ENCODE measurements at regions not wholly inside any gene's neighbourhood (a gene's known extent, or its start where the extent isn't known, plus 50 kb on each side); places are given as distances from the start of the nearest gene placed in this dataset.

DNA sequence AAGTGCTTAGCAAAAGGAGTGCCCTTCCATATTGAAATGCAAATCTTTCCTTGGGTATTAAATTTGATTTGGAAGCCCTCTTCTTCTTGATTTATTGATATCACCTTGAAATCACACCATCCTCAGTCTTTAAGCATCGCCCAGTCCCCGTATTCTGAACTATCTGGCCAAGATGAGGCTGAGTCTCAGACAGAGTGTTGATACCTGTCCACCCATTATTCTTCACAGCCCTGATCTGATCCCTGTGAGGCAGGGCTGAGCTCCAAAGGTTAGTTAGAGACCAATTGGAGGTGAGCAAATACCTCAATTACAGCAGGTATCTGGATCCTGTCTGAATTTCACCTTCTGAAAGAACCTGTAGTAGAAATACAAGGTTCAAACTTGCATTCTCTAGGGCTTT lies 326.3 kb downstream of the FAT3 start:
- ATAC-seq (replicated peaks; ENCODE audit: extremely low read depth, poor library complexity, severe bottlenecking) (no peak), DNase-seq (ENCODE audit: low spot score in 2 of 2) (no peak)
- Mint-ChIP-seq H3K4me3 (no peak overlapping the region), H3K27ac (ENCODE audit: low read depth) (no peak overlapping the region), H3K9me3 (no peaks in the 10 kb centered on the region), H3K4me1 (no peaks in the 10 kb centered on the region), H3K27me3 (no peaks in the 10 kb centered on the region), H3K36me3 (ENCODE audit: insufficient read depth) (no peaks in the 10 kb centered on the region)

DNA sequence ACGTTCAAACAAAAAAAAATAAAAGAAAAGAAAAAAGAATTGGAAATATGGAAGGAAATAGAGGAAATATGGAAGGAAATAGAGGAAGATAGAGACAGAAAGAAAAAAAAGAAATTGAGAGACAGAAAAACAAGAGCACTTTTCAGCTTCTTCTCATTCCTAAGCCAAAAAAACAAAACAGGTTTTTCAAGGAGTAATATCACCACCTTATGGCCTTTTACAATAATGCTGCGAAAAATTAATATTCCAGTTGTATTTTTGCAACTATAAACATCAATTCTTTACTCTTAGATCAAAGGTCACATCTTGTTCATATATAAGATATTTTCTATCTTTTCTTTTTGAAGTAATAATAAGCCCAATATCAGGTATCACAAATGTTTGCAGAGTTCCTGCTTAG lies 328.3 kb downstream of the FAT3 start:
- no peak for ATAC-seq (replicated peaks; ENCODE audit: extremely low read depth, poor library complexity, severe bottlenecking)
- no peaks in the 10 kb centered on the region for H3K36me3 Mint-ChIP-seq (ENCODE audit: insufficient read depth)
- DNase-seq (ENCODE audit: low spot score in 2 of 2), result no peak
- no peaks in the 10 kb centered on the region for H3K27me3 Mint-ChIP-seq
- no peak overlapping the region for H3K27ac Mint-ChIP-seq (ENCODE audit: low read depth)
- no peak overlapping the region for H3K4me3 Mint-ChIP-seq
- H3K9me3 Mint-ChIP-seq, result peaks cover 8% of the 10 kb centered on the region
- H3K4me1 Mint-ChIP-seq, result no peaks in the 10 kb centered on the region

DNA sequence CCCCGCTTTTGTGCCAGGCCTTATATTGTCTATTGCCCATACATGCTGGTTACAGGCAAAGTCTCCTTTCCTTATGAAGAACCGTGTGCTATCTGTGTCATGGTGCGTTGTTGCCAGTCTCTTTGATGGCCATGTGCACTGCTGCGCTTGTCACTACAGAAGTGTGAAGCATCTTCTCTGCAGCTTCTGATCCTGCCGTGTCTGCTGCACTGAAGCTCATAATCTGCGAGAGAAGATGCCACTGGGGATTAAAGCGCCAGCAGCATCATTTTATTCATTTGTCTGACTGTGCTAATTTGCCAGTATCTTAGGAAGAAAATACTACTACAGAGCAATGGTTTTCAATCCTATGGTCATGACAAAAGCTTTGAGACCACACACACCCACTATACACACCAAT lies 330.1 kb downstream of the FAT3 start:
- DNase-seq (ENCODE audit: low spot score in 2 of 2) (no peak), ATAC-seq (replicated peaks; ENCODE audit: extremely low read depth, poor library complexity, severe bottlenecking) (no peak)
- H3K27ac Mint-ChIP-seq (ENCODE audit: low read depth), result no peak overlapping the region
- no peak overlapping the region for H3K4me3 Mint-ChIP-seq
- H3K4me1 Mint-ChIP-seq, result no peaks in the 10 kb centered on the region
- no peaks in the 10 kb centered on the region for H3K27me3 Mint-ChIP-seq
- peaks cover 8% of the 10 kb centered on the region for H3K9me3 Mint-ChIP-seq
- H3K36me3 Mint-ChIP-seq (ENCODE audit: insufficient read depth), result no peaks in the 10 kb centered on the region

DNA sequence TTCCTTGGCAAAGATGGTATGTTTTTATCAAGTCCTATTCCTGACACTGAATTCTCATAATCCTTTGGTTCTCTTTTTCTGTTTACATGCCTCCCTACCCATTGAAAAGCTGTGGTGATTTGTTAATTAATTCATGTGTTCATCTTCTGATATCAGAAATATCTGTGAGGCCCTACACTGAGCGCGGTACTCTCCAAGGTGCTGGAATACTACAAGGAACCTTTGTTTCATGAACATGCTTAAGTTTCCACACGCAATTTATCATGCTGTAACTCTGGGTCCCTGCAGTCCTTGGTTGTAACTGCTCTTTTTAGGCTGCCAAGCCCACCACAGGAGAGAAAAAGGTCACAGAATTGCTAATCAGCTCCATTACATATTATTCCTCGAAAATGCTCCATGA lies 331.8 kb downstream of the FAT3 start:
- Mint-ChIP-seq H3K27me3 (no peaks in the 10 kb centered on the region), H3K36me3 (ENCODE audit: insufficient read depth) (no peaks in the 10 kb centered on the region), H3K4me3 (no peak overlapping the region), H3K9me3 (peaks cover 8% of the 10 kb centered on the region), H3K4me1 (no peaks in the 10 kb centered on the region), H3K27ac (ENCODE audit: low read depth) (no peak overlapping the region)
- no peak for ATAC-seq (replicated peaks; ENCODE audit: extremely low read depth, poor library complexity, severe bottlenecking)
- DNase-seq (ENCODE audit: low spot score in 2 of 2), result no peak

DNA sequence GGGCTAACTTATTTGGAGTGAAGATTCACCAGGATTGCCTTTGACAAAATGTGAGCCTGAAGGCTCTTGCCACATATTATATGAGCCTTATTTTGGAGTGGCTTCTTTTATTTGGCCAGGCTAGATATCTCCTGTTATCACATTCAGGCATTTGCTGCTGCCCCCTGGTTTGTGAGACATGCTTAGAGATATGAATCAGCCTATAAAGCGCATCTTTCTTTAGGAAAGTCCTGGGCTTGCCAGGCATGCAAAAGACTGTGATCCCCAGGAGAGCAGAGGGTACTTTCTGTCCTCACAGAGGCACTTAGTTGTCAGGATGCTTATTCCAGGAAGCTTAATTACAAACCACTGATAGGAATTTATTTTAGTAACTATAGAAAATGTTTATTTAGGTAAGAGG lies 333.3 kb downstream of the FAT3 start:
- H3K27ac Mint-ChIP-seq (ENCODE audit: low read depth), result no peak overlapping the region
- no peak for DNase-seq (ENCODE audit: low spot score in 2 of 2)

DNA sequence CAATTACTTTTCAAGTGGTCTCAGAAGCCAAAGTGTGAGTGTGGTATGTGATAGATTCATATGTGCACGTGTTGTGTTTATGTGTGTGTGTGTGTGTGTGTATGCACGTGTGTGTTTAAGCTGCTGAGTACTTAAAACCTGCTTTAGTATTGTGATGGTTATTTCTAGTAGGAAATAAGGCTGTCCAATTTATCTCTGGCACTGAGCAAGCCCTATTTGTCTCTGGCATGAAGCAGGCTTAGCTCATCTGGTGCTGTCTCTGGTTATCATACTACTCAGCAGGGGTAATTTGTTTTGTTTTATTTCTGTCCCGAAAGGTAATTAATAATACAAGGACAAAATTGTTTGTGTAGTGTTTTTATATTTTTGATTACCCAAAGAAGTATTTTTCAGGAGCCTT lies 333.7 kb downstream of the FAT3 start:
- H3K9me3 Mint-ChIP-seq, result peaks cover 13% of the 10 kb centered on the region
- ATAC-seq (replicated peaks; ENCODE audit: extremely low read depth, poor library complexity, severe bottlenecking) (no peak), DNase-seq (ENCODE audit: low spot score in 2 of 2) (no peak)
- H3K27ac Mint-ChIP-seq (ENCODE audit: low read depth), result no peak overlapping the region
- no peaks in the 10 kb centered on the region for H3K36me3 Mint-ChIP-seq (ENCODE audit: insufficient read depth)
- H3K4me3 Mint-ChIP-seq, result no peak overlapping the region
- no peaks in the 10 kb centered on the region for H3K27me3 Mint-ChIP-seq
- no peaks in the 10 kb centered on the region for H3K4me1 Mint-ChIP-seq

More for the DNA sequence above, 333.3 kb downstream of the FAT3 start:
- no peak for ATAC-seq (replicated peaks; ENCODE audit: extremely low read depth, poor library complexity, severe bottlenecking)
- H3K4me1 Mint-ChIP-seq, result no peaks in the 10 kb centered on the region
- no peak overlapping the region for H3K4me3 Mint-ChIP-seq
- H3K36me3 Mint-ChIP-seq (ENCODE audit: insufficient read depth), result no peaks in the 10 kb centered on the region
- H3K27me3 Mint-ChIP-seq, result no peaks in the 10 kb centered on the region
- peaks cover 13% of the 10 kb centered on the region for H3K9me3 Mint-ChIP-seq

DNA sequence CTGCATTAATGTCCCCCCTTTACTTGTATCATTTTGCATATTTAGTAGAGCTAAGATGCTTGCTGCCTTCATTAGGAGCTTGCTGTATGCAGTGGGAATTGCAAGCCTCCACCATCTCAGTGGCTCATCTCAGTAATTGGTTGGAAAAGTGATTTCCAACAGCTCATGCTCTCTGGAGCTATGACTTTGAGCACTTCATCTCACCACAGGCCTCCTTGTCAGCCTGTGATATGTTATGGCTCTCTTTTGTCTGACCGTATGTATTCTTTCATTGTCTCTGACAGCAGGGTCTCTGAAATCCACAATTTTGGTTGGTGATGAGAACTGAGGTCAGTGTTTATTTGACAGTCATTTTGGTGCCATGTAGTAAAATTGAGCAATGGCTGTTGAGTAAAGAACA lies 345.1 kb downstream of the FAT3 start:
- Mint-ChIP-seq H3K4me1 (no peaks in the 10 kb centered on the region), H3K27ac (ENCODE audit: low read depth) (no peak overlapping the region), H3K4me3 (no peak overlapping the region), H3K27me3 (no peaks in the 10 kb centered on the region), H3K36me3 (ENCODE audit: insufficient read depth) (no peaks in the 10 kb centered on the region), H3K9me3 (no peaks in the 10 kb centered on the region)
- ATAC-seq (replicated peaks; ENCODE audit: extremely low read depth, poor library complexity, severe bottlenecking) (no peak), DNase-seq (ENCODE audit: low spot score in 2 of 2) (no peak)

DNA sequence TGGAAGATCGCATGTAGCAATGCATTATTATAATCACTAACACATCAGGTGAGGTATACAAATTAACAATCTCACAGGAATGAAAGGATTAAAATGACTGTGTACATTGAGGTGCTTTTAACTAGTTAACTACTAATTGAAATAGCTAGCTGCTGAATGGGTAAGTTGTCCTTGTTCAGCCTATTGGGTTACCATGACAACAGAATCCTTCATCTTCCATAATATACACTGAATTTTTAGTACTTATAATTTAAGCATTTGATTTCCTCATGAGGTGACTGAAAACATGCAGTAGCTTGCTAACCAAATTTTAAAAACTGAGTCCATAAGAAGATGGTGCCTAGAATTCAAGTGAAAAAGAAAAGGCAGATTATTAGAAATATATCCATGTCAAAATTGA lies 347.9 kb downstream of the FAT3 start:
- no peaks in the 10 kb centered on the region for H3K27me3 Mint-ChIP-seq
- H3K4me3 Mint-ChIP-seq, result no peak overlapping the region
- no peaks in the 10 kb centered on the region for H3K9me3 Mint-ChIP-seq
- DNase-seq (ENCODE audit: low spot score in 2 of 2) (no peak), ATAC-seq (replicated peaks; ENCODE audit: extremely low read depth, poor library complexity, severe bottlenecking) (no peak)
- no peaks in the 10 kb centered on the region for H3K36me3 Mint-ChIP-seq (ENCODE audit: insufficient read depth)
- H3K4me1 Mint-ChIP-seq, result no peaks in the 10 kb centered on the region
- no peak overlapping the region for H3K27ac Mint-ChIP-seq (ENCODE audit: low read depth)

DNA sequence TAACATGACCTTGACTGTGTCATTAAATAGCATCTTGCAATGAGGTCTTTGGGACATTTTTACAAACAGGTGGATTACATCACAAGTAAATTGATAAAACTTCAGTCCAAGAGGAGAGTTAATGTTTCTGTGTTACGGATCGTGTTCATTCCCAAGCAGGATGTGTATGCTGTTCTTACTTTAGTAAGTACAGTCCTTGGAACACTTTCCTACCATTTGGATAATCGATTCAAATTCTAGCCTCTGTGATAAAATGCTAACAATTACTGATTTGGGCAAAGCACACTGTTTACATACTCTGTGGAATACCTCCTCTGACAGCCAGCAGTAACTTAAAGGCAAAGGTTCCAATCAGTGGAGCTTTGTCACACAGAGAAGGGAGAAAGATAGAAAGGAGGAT lies 351.7 kb downstream of the FAT3 start:
- H3K4me3 Mint-ChIP-seq, result no peak overlapping the region
- DNase-seq (ENCODE audit: low spot score in 2 of 2), result no peak
- no peak overlapping the region for H3K27ac Mint-ChIP-seq (ENCODE audit: low read depth)
- peaks cover 7% of the 10 kb centered on the region for H3K9me3 Mint-ChIP-seq
- ATAC-seq (replicated peaks; ENCODE audit: extremely low read depth, poor library complexity, severe bottlenecking), result no peak
- no peaks in the 10 kb centered on the region for H3K4me1 Mint-ChIP-seq
- H3K36me3 Mint-ChIP-seq (ENCODE audit: insufficient read depth), result no peaks in the 10 kb centered on the region
- no peaks in the 10 kb centered on the region for H3K27me3 Mint-ChIP-seq

DNA sequence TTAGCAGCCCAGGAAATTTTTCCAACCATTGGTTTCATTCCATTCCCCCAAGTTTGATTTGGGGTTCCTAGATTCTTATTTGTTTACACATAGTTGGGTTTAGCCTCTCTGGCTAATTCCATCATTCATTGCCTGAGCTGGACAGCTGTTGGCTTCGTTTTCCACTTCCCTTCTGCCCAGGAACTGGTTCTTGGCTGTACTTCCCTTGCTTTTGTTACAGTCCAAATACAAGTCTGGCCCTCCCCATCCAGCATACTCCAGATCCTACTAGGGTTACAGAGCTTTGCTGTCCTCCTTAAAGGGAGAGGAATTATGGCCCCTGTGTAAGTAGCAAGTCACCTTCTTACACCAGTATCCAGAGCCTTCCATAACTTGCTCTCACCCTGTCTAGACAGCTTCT lies 356.3 kb downstream of the FAT3 start:
- Mint-ChIP-seq H3K4me1 (no peaks in the 10 kb centered on the region), H3K4me3 (no peak overlapping the region), H3K9me3 (peaks cover 12% of the 10 kb centered on the region), H3K27ac (ENCODE audit: low read depth) (no peak overlapping the region), H3K27me3 (no peaks in the 10 kb centered on the region), H3K36me3 (ENCODE audit: insufficient read depth) (no peaks in the 10 kb centered on the region)
- ATAC-seq (replicated peaks; ENCODE audit: extremely low read depth, poor library complexity, severe bottlenecking), result no peak
- DNase-seq (ENCODE audit: low spot score in 2 of 2), result no peak

DNA sequence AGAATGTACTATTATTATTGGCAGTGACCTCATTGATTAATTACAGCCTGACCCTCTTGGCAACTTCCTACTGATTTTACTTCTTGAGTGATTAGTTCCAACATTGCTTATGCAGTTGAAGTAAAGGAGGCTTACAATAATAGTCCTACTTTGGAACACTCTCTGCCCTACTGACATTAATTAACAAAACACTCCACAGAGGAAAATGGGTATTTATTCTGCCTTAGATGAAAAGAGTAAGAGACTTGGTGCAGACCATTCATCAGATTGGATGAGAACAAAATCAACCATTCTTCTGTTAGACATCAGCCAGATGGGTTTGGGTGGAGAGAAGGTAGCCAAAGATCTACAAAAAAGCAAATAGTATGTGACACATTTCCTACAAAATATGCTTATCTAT lies 363.8 kb downstream of the FAT3 start:
- no peak for ATAC-seq (replicated peaks; ENCODE audit: extremely low read depth, poor library complexity, severe bottlenecking)
- Mint-ChIP-seq H3K36me3 (ENCODE audit: insufficient read depth) (no peaks in the 10 kb centered on the region), H3K27me3 (no peaks in the 10 kb centered on the region), H3K4me3 (no peak overlapping the region), H3K27ac (ENCODE audit: low read depth) (no peak overlapping the region), H3K9me3 (peaks cover 10% of the 10 kb centered on the region), H3K4me1 (no peaks in the 10 kb centered on the region)
- DNase-seq (ENCODE audit: low spot score in 2 of 2), result no peak

DNA sequence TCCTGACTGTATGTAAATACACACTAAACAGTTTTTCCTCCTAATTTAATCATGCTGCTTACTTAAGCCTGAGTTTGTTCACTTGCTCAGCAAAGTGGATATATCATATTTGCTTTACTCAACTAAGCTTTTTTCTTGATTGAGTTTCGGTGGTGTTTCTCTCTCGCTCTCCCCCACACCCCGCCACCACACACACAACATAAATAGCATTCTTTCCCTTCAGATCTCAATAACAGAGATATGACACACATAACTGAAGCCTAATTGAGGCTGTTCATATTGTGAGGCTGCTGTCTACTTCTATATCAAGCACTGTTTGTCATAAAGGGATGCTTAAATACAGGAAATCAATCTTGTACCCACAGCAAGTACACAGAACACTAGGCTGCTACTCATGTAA lies 364.9 kb downstream of the FAT3 start:
- Mint-ChIP-seq H3K27ac (ENCODE audit: low read depth) (no peak overlapping the region), H3K36me3 (ENCODE audit: insufficient read depth) (no peaks in the 10 kb centered on the region), H3K4me3 (no peak overlapping the region), H3K27me3 (no peaks in the 10 kb centered on the region), H3K4me1 (no peaks in the 10 kb centered on the region), H3K9me3 (peaks cover 10% of the 10 kb centered on the region)
- no peak for ATAC-seq (replicated peaks; ENCODE audit: extremely low read depth, poor library complexity, severe bottlenecking)
- DNase-seq (ENCODE audit: low spot score in 2 of 2), result no peak

DNA sequence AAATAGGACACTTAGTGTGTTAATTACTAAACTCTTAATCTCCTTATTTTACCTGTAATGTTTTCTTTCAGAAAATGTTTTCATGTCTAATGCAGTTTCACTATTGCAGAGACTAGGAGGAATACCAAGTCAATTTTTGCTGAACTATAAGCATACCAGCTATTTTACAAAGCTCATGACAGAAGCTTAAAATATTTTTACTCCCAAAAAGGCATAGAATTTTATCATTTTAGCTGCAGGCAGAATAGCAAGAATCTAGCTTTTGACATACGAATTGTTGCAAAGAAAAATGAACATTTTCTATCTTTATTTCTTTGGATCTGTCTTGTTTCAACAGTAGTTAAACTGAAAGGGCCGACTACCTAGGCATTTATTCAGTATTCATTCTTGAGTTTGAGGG lies 366.9 kb downstream of the FAT3 start:
- Mint-ChIP-seq H3K4me1 (no peaks in the 10 kb centered on the region), H3K27me3 (no peaks in the 10 kb centered on the region), H3K36me3 (ENCODE audit: insufficient read depth) (no peaks in the 10 kb centered on the region), H3K27ac (ENCODE audit: low read depth) (no peak overlapping the region), H3K9me3 (peaks cover 10% of the 10 kb centered on the region), H3K4me3 (no peak overlapping the region)
- ATAC-seq (replicated peaks; ENCODE audit: extremely low read depth, poor library complexity, severe bottlenecking) (no peak), DNase-seq (ENCODE audit: low spot score in 2 of 2) (no peak)

DNA sequence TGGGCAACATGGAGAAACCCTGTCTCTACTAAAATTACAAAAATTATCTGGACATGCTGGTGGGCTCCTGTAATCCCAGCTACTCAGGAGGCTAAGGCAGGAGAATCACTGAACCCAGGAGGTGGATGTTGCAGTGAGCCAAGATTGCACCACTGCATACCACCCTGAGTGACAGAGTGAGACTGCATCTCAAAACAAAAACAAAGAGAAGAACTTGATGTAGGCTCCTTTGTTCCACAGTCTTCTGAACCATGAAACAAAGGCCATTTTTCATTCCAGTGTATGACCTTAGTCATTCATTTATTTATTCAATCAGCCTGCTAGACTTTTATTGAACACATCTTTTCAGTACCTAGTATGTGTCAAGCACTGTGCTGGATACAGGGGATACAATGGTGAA lies 369.6 kb downstream of the FAT3 start:
- Mint-ChIP-seq H3K4me3 (no peak overlapping the region), H3K4me1 (no peaks in the 10 kb centered on the region), H3K36me3 (ENCODE audit: insufficient read depth) (no peaks in the 10 kb centered on the region), H3K9me3 (peaks cover 23% of the 10 kb centered on the region), H3K27ac (ENCODE audit: low read depth) (no peak overlapping the region), H3K27me3 (no peaks in the 10 kb centered on the region)
- no peak for ATAC-seq (replicated peaks; ENCODE audit: extremely low read depth, poor library complexity, severe bottlenecking)
- DNase-seq (ENCODE audit: low spot score in 2 of 2), result no peak

Measured in central memory CD8-positive, alpha-beta T cell (primary cell).